GM12873 (cell line): ENCODE measurements at regions not wholly inside any gene's neighbourhood (a gene's known extent, or its start where the extent isn't known, plus 50 kb on each side); places are given as distances from the start of the nearest gene placed in this dataset.

Experiments used
- CTCF ChIP-seq: IDR thresholded peaks from 2 replicates; pipeline ENCODE4 v1.5.1; 2012; ENCODE audit warnings: low read depth, mild to moderate bottlenecking, moderate library complexity, low read length, control low read depth; ENCODE audit not compliant: insufficient read depth; ENCODE audit errors: missing control alignments

GRCh38 chr13:61111529-61111928 lies 304.1 kb downstream of the PCDH20 start:
- no peak for TF ChIP-seq CTCF

- TF ChIP-seq CTCF = no peak
These were observed 304.9 kb downstream of the PCDH20 start for GRCh38 chr13:61110732-61111131.

- no peak for TF ChIP-seq CTCF
These were observed 305.9 kb downstream of the PCDH20 start for GRCh38 chr13:61109741-61110140.

GRCh38 chr13:61107989-61108388 lies 307.7 kb downstream of the PCDH20 start:
- TF ChIP-seq CTCF = no peak

- no peak for TF ChIP-seq CTCF
These were observed 319.8 kb downstream of the PCDH20 start for GRCh38 chr13:61095885-61096284.

GRCh38 chr13:61094865-61095264 lies 320.8 kb downstream of the PCDH20 start:
- no peak for TF ChIP-seq CTCF

GRCh38 chr13:61086087-61086486 lies 329.6 kb downstream of the PCDH20 start:
- no peak for TF ChIP-seq CTCF

- no peak for TF ChIP-seq CTCF
These were observed 330.7 kb downstream of the PCDH20 start for GRCh38 chr13:61084988-61085387.
